ENCODE measurements at regions not wholly inside any gene's neighbourhood (a gene's known extent, or its start where the extent isn't known, plus 50 kb on each side); places are given as distances from the start of the nearest gene placed in this dataset.

DNA sequence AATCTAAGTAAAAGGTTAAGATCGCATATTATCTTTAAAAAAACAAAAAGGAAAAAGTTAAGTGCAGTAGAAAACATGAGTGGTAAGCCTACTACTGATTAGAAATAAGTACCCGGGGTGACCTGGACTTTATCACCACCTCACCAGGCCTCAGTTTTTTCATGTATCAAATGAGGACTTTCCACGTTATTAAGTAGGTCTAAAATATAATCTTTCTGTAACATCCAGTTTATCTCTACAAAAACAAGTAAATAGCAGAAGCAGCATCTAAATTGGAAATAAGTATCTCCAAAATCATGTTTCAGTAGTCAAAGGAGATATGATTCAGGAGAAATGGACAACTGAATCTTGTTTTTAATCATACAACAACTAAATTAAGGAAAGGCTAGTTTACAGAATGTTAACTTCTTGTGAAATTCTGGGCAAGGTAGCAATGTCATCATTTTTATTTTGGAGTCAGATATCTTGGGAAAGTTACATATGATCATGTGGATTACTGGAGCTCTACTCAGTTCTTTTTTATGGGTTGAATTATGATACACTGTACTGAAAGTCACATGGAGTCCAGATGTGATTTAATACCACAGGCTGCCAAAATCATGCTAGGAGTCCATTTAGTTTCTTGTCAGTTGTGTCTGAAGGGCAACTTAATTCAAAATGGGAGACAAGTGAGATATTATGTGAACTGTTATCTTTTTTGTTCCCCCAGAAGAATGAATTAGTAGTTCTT, 114.7 kb upstream of the PRL start:
- no peak for TF ChIP-seq EZH2 (IDR thresholded peaks at IDR 0.05; ENCODE audit: low read length, missing control alignments)
- TF ChIP-seq CTCF (conservative IDR thresholded peaks at IDR 0.05 in 1 of 2, IDR thresholded peaks at IDR 0.05 in 1 of 2; ENCODE audit: low read depth in 1 of 2, low read length in 2 of 2) = no peak

DNA sequence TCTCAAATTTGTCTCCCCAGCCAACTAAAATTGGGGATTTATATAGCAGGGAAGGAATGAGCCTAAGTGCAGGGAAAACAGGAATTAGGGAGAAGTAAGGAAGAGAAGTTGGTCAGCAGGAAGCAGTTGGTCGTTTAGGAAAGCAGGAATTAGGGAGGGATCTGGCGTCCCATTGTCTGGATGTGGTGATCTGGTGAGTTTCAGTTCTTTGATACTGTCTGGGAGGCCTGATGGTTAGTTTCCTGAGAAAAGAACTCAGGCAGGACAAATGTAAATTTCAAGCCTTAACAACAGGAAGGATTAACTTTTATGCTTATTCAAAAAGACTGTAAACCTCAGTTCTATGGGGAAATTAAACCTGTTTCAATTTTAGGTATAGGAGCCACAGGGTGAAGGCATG, 116.2 kb upstream of the PRL start:
- no peak overlapping the region for H3K9ac ChIP-seq (ENCODE audit: insufficient read depth, low read length)
- no peaks in the 10 kb centered on the region for H4K20me1 ChIP-seq (ENCODE audit: control insufficient read depth, extremely low read depth, insufficient read depth, low read length)
- H3K79me2 ChIP-seq (ENCODE audit: control insufficient read depth, insufficient read depth, low read length) = no peaks in the 10 kb centered on the region
- H3K9me3 ChIP-seq (ENCODE audit: control insufficient read depth, insufficient read depth, low read depth, low read length) = no peaks in the 10 kb centered on the region
- DNase-seq (ENCODE audit: low read depth in 2 of 2) = no peak
- H3K27me3 ChIP-seq (ENCODE audit: control insufficient read depth, insufficient read depth, low read length) = no peaks in the 10 kb centered on the region
- H3K36me3 ChIP-seq (ENCODE audit: control insufficient read depth, insufficient read depth, low read length) = no peaks in the 10 kb centered on the region
- H3K4me1 ChIP-seq (ENCODE audit: control insufficient read depth, extremely low read depth, insufficient read depth, low read length) = peaks cover 2% of the 10 kb centered on the region
- H3K4me3 ChIP-seq (replicated peaks in 1 of 4; ENCODE audit: control extremely low read depth in 1 of 4, insufficient read depth in 1 of 4, low read depth in 3 of 4, low read length in 4 of 4) = no peak overlapping the region
- H3K4me2 ChIP-seq (ENCODE audit: extremely low read depth, insufficient read depth, low read length) = no peak overlapping the region
- no peak overlapping the region for H3K27ac ChIP-seq (ENCODE audit: insufficient read depth, low read length)
- no peak for TF ChIP-seq EZH2 (IDR thresholded peaks at IDR 0.05; ENCODE audit: low read length, missing control alignments)
- TF ChIP-seq CTCF (conservative IDR thresholded peaks at IDR 0.05 in 1 of 2, IDR thresholded peaks at IDR 0.05 in 1 of 2; ENCODE audit: low read depth in 1 of 2, low read length in 2 of 2) = no peak
- H2AFZ ChIP-seq (ENCODE audit: low read length) = no peak overlapping the region

More for the DNA sequence above, 114.7 kb upstream of the PRL start:
- H3K4me1 ChIP-seq (ENCODE audit: control insufficient read depth, extremely low read depth, insufficient read depth, low read length) = peaks cover 2% of the 10 kb centered on the region
- H3K36me3 ChIP-seq (ENCODE audit: control insufficient read depth, insufficient read depth, low read length) = no peaks in the 10 kb centered on the region
- H3K27ac ChIP-seq (ENCODE audit: insufficient read depth, low read length) = no peak overlapping the region
- H3K9ac ChIP-seq (ENCODE audit: insufficient read depth, low read length) = no peak overlapping the region
- H3K27me3 ChIP-seq (ENCODE audit: control insufficient read depth, insufficient read depth, low read length) = no peaks in the 10 kb centered on the region
- no peaks in the 10 kb centered on the region for H3K79me2 ChIP-seq (ENCODE audit: control insufficient read depth, insufficient read depth, low read length)
- no peaks in the 10 kb centered on the region for H4K20me1 ChIP-seq (ENCODE audit: control insufficient read depth, extremely low read depth, insufficient read depth, low read length)
- no peak overlapping the region for H2AFZ ChIP-seq (ENCODE audit: low read length)
- H3K4me2 ChIP-seq (ENCODE audit: extremely low read depth, insufficient read depth, low read length) = no peak overlapping the region
- DNase-seq (ENCODE audit: low read depth in 2 of 2) = peak; percentile 67 to 81
- no peak overlapping the region for H3K4me3 ChIP-seq (replicated peaks in 1 of 4; ENCODE audit: control extremely low read depth in 1 of 4, insufficient read depth in 1 of 4, low read depth in 3 of 4, low read length in 4 of 4)
- H3K9me3 ChIP-seq (ENCODE audit: control insufficient read depth, insufficient read depth, low read depth, low read length) = no peaks in the 10 kb centered on the region

GRCh38 chr6:22413681-22414311, 117.0 kb upstream of the PRL start:
- H3K36me3 ChIP-seq (ENCODE audit: control insufficient read depth, insufficient read depth, low read length) = no peaks in the 10 kb centered on the region
- no peak overlapping the region for H3K9ac ChIP-seq (ENCODE audit: insufficient read depth, low read length)
- peaks cover 2% of the 10 kb centered on the region for H3K4me1 ChIP-seq (ENCODE audit: control insufficient read depth, extremely low read depth, insufficient read depth, low read length)
- H3K9me3 ChIP-seq (ENCODE audit: control insufficient read depth, insufficient read depth, low read depth, low read length) = no peaks in the 10 kb centered on the region
- no peak overlapping the region for H3K27ac ChIP-seq (ENCODE audit: insufficient read depth, low read length)
- no peaks in the 10 kb centered on the region for H3K27me3 ChIP-seq (ENCODE audit: control insufficient read depth, insufficient read depth, low read length)
- no peak overlapping the region for H3K4me2 ChIP-seq (ENCODE audit: extremely low read depth, insufficient read depth, low read length)
- H3K4me3 ChIP-seq (replicated peaks in 1 of 4; ENCODE audit: control extremely low read depth in 1 of 4, insufficient read depth in 1 of 4, low read depth in 3 of 4, low read length in 4 of 4) = peak overlapping the region in 1 of 4 experiments; percentile 2
- peak; percentile 56 to 70 for DNase-seq (ENCODE audit: low read depth in 2 of 2)
- no peaks in the 10 kb centered on the region for H3K79me2 ChIP-seq (ENCODE audit: control insufficient read depth, insufficient read depth, low read length)
- H4K20me1 ChIP-seq (ENCODE audit: control insufficient read depth, extremely low read depth, insufficient read depth, low read length) = no peaks in the 10 kb centered on the region
- TF ChIP-seq EZH2 (IDR thresholded peaks at IDR 0.05; ENCODE audit: low read length, missing control alignments) (no peak), CTCF (conservative IDR thresholded peaks at IDR 0.05 in 1 of 2, IDR thresholded peaks at IDR 0.05 in 1 of 2; ENCODE audit: low read depth in 1 of 2, low read length in 2 of 2) (peak in 1 of 2 donors; percentile 29)
- H2AFZ ChIP-seq (ENCODE audit: low read length) = peak overlapping the region; percentile 32
